NCI-H2171 treated with DMSO at 0.1 percent for 48 hours (cell line): ENCODE measurements at regions not wholly inside any gene's neighbourhood (a gene's known extent, or its start where the extent isn't known, plus 50 kb on each side); places are given as distances from the start of the nearest gene placed in this dataset.
A peak's percentile ranks its signal among the peaks of the same experiment; 100 is the strongest.

ENCODE experiments used
- DNase-seq: peaks from one replicate; lab custom pipeline; 2025; lab: John Stamatoyannopoulos, UW

DNA sequence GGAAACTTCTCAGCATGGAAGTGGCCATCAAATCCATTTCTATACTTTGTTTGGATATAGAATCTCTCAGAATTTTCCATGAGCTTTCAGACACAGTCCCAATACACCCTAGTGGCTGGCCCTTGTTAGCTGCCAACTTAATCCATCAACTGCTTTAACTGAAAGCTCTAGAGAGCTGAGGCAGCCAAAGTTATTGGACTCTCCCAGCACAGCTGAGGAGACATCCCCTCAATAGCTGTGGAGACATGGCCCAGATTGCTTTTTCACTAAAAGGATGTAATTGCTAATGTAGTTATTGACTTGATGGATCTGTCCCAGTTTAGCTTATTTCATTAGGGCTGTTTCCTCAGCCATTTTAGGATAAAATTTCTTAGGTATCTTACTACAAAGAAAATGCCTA is 94.8 kb upstream of the PRMT6 start:
- DNase-seq = no peak

DNA sequence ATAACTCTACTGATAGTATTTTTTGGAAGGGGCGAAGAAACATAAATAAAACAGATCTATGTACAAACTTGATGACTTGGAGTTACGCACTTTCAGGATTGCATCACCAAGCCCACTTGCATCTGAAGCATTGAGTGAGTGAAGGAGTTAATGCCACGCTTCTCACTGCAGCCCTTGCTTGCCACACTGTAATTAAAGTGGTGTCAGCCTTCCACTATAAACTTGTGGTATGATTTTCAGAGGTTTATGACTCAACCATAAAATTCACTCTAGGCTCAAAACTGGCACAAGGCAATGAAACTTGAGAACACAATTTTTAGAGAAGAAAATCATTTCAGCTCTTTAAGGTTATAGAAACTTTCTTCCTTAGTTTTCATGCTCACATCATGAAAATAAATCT is 93.9 kb upstream of the PRMT6 start:
- no peak for DNase-seq

DNA sequence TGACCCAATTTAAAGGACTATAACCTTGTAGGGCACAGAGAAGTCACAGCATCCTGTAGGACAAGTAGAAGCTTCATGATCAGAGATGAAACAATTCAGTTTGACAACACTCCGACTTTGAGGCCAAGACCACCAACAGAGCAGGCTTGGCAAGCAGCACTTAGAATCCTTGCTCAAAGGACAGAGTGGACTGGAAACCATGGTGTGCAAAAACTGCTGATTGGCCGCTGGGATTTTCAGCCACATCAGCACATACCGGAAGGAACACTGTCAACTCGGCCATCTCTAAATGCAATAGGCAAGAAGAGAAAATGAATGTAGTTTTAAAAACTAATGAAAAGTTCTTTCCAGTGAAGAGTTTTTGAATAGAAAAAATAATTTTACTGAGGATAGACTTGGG is 92.0 kb upstream of the PRMT6 start:
- DNase-seq = no peak

DNA sequence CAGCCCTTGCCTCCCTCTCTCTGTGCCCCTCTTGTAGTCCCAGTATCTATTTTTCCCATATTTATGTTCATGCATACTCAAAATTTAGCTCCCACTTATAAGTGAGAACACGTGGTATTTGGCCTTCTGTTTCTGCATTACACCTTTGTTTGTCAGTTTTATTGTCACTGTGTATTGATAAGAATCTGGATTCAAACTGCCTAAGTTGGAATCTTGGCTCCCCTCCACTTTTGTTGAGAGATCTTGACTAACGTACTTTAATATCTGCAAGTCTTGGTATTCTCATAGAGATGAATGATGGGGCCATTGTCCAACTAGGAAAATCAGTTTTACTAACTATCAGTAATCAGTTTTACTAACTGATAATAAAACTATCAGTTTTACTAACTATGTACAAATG is 87.8 kb upstream of the PRMT6 start:
- DNase-seq = no peak

DNA sequence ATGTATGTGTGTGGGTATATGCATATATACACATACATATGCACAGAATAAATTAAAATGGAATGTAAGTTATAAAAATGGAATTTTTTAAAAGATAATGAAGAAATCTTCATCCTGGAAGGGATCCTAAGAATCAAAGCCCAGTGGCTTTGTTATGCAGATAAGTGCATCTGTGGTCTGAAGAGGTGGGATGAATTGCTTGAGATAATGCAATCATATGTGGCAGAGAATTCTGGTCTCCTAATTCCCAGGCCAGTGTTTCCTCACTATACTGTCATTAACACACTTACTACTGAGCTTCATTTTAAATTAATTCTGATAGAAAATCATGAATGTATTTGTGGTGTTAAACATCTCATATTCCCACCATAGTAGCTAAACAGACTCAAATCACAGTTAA is 86.7 kb upstream of the PRMT6 start:
- no peak for DNase-seq

DNA sequence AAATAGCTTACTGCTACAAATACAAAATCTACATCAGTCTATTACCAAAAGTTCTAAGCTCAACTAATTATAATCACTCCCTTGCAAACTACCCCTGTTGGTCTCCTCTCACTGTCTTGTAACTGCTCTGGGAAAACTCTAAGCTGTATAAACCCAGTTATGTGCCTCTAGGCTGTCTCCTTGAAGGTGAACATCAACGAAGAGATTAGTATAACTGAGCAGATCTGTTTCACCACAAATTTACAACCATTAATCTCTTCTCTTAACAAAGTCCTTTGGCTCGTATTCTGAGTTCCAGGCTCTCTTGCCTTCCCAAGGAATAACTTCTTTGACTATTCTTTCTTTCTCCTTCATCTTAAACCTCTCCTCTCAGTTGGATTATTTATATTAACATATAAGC is 84.4 kb upstream of the PRMT6 start:
- no peak for DNase-seq

DNA sequence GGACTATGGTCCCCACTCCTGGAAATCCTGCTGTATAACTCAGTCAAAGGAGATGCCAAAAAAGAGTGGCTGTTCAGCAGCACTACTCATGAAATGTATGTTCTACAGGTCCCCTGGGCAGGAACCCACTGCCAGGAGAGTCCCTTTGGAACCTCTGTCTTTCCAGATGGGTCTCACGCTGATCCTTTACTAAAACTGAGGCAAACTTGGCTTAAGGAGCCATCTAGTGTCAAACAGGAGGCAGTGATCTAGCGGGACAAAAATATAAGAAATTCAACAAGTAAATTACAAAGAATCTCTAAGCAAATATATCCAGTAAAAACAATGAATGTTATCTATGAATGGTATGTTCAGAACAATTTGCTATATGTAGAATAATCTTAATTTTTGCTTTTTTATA is 80.5 kb upstream of the PRMT6 start:
- DNase-seq = no peak

DNA sequence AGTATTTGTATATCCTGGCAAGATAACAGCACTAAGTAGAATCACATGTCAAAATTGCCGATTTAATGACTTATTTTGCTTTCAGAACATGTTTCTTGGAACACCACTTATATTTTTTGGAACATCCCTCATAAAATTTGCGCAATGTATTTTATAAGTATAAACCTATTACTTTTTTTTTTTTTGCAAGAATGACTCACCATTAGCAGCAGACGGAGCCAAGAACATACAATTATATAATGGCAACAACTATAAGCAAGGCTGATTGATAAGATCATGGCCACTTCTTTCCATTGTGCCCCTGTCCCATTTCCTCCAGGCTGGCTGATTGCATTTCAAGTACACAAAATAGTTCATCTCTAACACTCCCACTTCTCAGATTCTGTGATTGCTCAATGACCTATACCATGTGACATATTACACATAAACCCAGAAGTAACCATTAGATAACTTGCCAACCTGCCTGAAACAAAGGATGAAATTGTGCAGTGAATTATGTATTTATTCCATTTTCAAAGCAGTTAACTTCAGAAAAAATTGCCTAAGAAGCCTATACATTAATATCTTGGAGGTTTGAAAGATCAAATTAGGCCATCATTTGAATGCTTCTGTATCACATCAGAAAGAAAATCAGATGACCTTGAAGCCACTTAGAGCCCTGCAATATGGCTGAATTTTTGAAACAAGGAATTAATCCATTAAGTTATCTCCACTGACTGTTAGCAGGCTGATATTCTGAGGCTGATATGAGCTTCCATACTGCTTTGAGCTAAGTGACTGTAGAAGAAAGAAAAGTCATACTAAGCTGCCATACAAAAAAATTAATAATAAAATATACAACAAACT is 77.8 kb upstream of the PRMT6 start:
- no peak for DNase-seq

DNA sequence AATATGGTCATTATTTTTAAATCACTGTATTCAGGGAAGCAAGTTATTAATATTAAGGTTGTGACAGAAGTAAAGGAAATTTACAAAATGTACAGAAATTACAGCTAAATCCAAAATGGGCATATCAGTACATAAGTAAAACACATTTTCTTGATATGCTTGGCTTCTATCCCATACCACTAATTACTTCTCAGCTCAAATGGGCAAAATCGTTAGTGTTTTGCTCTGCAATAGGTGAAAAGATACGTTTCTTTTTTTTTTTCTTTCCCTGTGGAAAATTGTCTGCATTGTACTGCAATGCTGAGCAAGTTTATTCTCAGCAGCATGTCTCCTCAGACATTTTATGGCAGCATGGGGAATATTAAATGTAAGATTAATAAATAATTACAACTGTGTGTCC is 77.1 kb upstream of the PRMT6 start:
- no peak for DNase-seq

DNA sequence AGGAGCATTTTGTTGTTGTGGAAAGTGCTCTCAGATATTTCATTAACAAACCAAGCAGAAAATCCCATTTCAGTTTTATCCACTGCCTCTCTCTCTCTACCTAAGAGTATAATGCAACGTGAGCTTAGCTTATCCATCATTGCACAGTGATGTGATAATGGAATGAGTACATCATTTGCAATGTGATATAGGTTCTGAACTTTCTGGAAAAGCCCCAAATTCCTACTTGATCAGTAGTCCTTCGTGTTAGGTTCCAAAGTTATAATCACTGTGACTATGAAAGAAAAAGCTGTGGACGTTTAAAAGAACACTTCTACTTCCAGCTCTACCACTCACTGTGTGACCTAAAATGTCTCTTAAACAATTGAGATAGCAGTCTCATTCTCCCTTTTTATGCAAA is 76.4 kb upstream of the PRMT6 start:
- no peak for DNase-seq

DNA sequence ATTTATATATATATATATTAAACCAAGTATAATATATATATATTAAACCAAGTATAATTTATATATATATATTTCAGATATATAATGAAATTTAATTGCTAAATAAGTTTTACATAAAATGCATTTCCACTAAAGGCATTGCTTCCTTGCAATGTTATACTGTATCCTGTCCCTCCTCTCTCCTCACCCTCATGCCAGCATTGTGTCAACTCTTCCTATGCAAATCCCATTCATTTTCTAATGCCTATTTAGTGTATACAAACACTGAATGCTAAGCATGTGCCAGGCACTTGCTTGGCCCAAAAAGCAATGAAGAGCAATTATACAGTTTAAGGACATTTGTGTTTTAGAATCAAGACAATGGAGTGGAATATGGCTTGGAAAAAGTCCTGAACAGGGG is 71.7 kb upstream of the PRMT6 start:
- DNase-seq = no peak

DNA sequence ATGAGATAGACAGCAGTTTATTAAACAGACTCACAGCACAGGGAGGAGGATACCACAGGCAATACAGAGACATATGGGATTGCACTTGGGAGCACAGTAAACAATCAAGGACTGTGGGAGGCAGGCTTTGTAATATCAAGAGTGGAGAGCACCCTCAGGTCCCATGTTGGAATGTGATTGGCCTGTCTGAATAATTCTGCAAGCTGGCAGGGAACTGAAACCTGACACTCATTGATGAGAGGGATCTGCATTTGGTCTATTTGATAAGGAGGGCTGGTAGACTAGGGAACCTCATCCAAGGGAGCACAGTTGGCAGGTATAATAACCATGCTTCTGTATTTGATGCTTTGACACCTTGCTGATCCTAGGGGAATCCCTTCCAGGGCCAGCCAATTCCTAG is 69.9 kb upstream of the PRMT6 start:
- peak; percentile 94 for DNase-seq

DNA sequence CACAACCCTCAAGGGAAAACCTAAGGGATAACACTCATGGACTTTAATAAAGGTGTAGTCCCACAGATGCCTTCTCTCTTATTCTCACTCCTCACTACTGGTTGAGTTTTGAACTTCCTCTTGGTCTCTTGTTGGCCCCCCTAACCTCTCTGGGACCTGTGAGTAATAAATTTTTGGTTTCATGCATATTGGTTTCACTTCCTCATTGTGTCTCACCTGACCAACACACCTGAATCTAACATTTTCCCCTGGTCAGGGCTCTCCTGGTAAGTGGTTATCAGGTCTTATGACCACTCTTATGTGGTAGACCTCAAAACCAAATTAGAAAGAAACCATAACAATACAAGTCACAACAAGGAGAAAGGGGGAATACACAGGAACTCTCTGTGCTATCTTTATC is 60.5 kb upstream of the PRMT6 start:
- no peak for DNase-seq

DNA sequence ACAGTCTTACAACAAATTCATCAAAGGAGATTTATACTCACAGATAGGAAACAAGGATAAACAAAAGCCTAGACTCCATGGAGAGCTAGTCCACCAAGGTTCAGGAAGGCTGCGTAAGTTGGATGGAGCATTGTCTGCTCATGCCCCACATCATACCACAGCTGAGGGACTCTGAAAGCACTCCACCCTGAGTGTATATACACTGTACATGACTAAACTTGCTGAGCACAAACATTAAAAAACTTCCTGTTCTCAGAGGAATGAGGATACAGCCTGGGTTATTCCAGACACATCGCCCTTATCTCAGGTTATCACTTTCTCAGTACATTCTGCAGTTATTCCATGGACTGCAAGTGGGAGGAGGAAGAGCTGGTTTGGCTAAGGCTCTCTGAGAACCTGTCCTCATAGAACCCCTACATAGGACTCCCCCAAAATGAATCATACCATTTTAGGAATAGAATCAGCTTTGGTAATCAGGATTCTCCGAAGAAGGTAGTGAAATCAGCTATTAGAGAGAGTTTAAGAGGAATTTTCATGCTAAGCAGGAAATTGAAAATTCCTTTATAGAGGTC is 58.0 kb upstream of the PRMT6 start:
- no peak for DNase-seq

DNA sequence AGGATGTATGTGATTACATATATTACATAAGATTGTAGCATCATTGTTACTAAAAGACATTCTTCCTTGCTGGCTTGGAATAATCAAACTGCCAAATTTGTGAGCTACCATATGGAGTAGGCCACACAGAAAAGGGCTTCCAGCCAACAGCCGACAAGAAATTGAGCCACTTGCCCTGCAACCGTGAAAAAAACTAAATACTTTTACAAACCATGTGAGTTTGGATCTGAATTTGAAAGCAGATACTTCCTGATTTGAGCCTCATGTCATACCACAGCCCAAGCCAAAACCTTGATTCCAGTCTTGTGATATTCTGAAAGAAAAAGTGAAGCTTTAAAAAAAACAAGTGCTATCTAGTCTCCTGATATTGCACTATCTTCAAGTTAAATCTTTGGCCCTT is 55.6 kb upstream of the PRMT6 start:
- DNase-seq = peak; percentile 18

DNA sequence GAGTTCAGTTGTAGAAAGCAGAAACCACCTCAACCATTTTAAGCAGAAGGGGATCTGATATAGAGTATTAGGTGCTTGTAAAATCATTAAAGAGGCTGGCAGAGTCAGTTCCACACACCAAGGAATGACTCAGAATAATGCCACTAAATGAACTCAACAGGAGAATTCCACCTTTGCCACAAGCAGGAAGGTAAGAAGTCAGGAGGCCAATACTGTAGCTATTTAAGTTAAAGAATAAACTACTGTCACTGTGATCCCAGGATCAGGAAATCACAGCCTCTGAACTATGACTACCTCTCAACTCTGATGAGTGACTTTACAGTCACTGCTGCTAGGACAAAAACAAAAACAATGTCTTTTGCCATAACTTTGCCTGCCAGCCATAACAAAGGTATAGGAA is 52.5 kb upstream of the PRMT6 start:
- no peak for DNase-seq

DNA sequence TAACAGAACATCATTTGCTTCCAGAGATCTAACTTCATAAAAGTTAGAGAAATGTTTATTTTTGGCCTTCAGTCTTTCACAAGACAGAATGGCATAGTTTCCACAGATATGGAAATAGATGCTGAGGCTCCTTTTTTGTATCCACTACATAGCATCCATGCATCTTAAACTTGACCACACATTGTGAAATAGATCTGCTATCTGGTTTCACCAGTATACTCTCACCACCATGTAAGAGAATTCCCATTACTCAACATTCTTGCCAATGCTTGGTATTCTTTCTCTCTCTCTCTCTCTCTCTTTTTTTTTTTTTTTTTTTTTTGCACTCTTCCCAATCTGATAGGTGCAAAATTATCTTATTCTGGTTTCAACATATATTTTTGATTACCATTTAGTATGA is 52.1 kb upstream of the PRMT6 start:
- no peak for DNase-seq
